HG03135 (cell line): ENCODE measurements at regions not wholly inside any gene's neighbourhood (a gene's known extent, or its start where the extent isn't known, plus 50 kb on each side); places are given as distances from the start of the nearest gene placed in this dataset.

ENCODE experiments used
- ATAC-seq: cut with Tn5 transposase; IDR thresholded peaks from one replicate; pipeline ENCODE4 v1.9.1; 2021; ENCODE audit warnings: mild to moderate bottlenecking, moderate library complexity; ENCODE audit not compliant: unreplicated experiment

- ATAC-seq = no peak
Measured at GRCh38 chr2:156099382-156099781, 233.1 kb downstream of the NR4A2 start.

GRCh38 chr2:156098506-156098905, 234.0 kb downstream of the NR4A2 start:
- no peak for ATAC-seq

DNA sequence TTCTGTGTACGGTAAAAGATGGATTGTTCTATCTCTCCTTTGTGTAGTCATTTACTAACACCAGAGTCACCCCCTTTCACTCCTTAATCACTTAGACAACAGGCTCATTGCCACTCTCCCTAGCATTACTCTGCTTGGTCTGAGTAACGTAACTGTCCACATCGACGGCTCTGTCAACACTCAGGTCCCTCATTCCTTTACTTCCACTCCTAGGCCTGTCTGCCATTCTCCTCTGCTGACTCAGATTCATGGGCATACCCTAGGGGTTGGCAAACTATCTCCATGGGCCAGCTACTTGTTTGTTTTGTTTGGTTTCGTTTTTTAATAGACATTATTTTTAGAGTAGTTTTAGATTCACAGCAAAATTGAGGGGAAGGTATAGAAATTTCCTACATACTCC, 243.9 kb downstream of the NR4A2 start:
- ATAC-seq = no peak

DNA sequence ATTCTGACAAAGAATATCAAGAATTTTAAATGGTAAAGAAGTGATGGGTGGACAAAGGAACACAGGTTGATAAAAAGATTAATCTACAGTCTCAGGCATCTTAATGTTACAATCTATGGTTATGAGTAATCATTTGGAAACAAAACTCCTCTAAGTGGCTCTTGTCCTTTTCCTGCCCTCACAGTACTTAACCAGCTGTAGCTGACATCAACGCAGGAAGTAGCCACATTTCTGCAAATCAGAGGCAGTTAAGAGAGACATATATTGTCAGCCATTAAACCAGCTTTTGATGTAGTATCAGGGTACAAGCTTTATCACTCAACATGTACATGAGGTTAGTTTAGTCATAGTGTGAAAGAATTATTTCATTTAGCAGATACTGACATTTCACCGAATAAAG, 244.6 kb downstream of the NR4A2 start:
- no peak for ATAC-seq

- ATAC-seq = no peak
Measured at GRCh38 chr2:156083763-156084493, 248.6 kb downstream of the NR4A2 start.

DNA sequence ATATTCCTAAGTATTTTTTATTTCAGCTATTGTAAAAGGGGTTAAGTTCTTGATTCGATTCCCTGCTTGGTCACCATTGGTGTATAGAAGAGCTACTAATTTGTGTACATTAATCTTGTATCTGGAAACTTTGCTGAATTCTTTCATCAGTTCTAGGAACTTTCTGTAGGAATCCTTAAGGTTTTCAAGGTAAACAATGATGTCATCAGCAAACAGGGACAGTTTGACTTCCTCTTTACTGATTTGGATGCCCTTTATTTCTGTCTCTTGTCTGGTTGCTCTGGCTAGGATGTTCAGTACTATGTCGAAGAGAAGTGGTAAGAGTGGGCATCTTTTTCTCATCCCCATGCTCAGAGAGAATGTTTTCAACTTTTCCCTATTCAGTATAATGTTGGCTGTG, 252.7 kb downstream of the NR4A2 start:
- ATAC-seq = no peak

DNA sequence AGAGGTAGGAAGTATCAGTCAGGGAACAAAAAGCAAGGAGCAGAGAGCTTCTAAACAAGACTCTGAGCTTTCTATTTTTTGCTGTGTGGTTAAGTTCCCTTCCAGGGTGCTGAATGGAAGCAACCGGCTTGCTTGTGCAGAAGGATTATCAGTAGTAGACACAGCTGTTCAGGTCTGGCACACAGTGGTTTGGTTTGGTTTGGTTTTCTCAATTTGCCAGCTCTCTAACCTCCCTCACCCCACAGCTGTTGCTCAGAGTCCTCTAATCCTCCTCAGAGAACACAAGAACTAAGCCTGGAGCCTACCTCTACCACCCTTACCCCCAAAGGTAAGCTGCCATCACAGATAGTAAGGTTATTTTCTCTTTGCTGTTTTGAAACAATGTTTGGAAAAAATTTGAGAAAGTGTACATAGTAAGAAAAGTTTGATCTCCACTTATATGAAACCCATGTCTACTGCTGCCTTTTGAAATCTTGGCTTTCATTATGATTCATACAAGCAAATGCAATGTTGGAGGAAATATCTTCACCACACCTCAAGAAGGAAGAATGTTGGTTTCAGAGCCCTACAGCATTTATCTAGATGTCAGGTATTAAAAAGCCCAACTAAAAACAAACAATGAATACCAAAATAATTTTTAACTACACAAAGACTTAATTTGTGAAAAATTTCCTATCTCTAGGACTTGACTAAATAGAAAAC, 255.3 kb downstream of the NR4A2 start:
- no peak for ATAC-seq

DNA sequence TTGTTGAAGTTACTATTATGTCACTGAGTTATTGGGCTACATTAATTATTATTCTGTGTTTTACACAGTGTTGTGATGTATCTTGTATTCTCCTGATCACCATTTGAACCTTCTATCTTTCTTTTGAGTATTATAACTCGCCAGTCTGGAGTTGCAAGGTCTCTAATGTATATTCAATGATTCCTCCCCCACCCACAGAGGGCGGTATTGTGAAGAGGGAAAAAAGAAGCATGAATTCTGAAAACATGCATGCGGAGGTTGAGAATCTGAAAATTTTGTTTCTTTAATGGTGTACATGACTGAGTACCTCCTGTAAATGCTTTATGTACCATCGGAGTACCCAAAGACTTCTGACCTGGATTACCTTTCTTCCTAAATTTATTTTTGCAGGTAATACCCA, 266.6 kb downstream of the NR4A2 start:
- no peak for ATAC-seq

DNA sequence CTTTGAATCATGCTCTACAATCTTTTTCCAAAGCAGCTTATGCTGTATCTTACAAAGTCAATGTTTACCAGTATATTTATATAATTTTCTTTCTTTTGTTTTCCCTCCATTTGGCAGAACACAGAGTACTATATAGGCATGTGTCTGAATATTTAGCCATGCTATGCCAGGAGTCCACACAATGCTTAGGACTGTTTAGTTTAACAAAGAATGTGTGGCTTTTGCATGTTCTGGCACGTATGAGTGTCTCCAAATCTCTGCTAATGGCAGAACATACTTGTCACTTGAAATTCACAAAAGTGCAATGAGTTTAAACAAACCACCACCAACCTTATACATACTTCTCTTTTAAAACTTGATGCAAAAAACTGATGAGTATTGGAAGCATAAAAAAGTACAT, 268.0 kb downstream of the NR4A2 start:
- no peak for ATAC-seq

DNA sequence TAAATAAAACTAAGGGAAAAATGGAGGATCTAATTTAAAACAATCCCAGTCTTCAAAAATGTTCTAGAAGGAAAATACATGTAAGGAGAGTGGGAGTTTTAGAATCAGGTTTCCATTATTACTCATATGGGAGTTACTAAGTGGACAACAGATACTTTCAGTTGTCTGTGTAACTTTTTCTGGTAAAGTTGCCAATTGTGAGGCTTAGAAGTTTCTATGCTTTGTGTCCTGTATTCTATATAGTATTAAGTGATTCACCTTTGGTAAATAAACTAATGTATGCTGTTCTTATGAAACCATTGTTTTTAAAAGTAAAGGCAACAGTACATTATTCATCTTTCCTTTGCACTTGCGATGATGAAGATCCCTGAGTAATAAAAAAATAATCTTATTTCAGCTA, 274.9 kb downstream of the NR4A2 start:
- ATAC-seq = no peak

DNA sequence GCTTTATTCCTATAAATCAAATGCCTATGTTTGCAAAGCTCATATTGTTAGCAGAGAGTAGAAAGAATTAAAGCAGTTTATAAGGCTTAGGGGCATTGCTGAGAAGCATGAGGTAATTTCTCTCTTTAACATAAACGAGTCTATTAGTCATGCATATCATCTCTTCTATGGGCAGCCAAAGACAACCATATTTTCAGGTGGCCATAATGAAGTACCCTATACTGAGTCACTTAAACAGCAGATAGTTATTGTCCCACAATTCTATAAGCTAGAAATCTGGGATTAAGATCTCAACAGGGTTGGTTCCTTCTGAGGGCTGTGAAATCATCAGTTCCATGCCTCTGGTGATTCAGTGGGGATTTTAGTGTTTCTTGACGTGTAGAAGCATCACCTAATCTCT, 277.5 kb downstream of the NR4A2 start:
- no peak for ATAC-seq

DNA sequence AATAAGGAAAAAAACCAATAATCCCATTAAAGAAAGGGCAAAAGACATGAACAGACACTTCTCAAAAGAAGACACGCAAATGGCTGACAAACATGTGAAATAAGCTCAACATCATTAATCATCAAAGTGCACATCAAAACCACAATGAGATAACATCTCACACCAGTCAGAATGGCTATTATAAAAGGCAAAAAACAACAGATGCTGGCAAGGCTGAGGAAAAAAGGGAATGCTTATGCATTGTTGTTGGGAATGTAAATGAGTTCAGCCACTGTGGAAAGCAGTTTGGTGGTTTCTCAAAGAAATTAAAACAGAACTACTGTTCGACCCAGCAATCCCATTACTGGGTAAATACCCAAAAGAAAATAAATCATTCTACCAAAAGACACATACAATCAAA, 285.6 kb downstream of the NR4A2 start:
- ATAC-seq = no peak

GRCh38 chr2:156042895-156043294, 289.6 kb downstream of the NR4A2 start:
- ATAC-seq = no peak

DNA sequence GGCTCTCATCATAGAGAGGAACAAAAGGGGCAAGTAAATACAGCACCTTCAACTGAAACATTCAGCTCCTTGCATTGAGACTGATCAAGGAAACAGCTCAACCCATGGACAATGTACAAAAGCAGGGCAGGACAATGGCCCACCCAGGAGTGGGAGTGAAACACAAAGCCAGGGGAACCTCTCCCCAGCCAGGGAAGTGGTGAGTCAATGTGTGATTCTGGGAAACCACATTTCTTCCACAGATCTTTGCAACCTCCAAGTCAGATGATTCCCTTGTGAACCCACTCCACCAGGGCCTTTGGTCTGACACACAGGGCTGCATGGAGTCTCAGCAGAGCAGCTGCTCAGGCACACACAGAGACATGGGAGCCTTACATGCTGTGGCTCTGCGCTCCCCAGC, 294.5 kb downstream of the NR4A2 start:
- no peak for ATAC-seq

DNA sequence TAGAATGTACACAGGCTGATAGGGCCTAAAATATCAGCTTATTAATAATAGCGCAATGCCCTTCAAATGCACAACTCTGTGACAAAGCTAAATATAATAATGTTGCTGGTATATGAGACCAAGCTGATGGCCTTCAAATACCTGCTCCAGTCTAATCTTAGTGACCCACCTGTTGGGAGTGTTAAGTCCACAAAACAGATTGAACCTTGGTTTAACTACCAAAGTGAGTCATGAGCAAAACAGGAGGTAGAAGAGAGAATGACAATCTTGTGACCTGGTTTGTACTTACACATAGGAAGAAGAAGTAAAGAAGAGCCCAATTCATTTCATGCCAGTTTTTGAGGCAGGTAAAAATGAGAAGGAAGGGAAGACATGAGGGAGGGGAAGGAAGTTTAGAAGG, 295.0 kb downstream of the NR4A2 start:
- ATAC-seq = no peak

- no peak for ATAC-seq
Measured at GRCh38 chr2:156031121-156031520, 301.4 kb downstream of the NR4A2 start.

- no peak for ATAC-seq
Measured at GRCh38 chr2:156023229-156023869, 309.2 kb downstream of the NR4A2 start.

- ATAC-seq = no peak
Measured at GRCh38 chr2:156021146-156022040, 311.1 kb downstream of the NR4A2 start.

DNA sequence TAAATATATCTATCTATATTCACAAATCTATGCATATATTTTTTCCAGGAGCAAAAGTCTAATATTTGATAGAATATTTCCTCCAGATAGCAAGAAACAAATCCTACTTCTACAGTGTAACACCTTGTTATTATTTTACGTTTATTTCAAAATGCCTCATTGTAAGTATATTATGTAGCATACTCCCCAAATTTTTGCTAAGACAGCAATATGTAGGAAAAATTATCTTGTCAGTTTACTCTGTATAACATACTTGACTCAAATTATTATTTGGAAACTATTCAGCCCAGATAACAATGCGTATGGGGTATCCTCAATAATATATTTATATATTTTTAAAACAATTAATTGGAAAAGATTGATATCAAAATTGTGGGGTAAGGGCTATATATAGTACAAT, 313.2 kb downstream of the NR4A2 start:
- no peak for ATAC-seq

DNA sequence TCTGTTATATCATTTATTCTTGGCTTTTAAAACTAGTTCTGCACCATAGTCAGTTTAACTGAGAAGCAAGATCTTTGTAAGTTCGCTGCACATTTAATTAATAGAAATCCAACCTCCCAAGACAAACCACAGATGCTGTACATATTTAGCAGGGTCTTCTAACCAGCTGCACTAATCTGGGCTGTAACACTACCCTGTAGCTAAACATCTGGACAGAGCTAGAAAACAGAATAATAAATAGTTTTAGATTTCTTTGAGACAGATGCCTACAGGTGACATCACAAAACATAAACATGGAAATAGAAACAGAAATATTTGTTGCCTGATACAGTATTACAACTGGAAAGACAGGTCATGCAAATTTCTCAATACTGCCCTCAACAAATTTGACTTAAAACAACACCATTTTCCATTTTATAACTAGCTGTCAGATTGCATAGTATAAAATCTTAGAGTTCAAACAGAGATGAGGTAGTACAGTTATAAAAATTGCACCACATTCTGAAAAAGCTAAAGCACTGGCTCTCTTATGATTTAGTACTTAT, 315.1 kb downstream of the NR4A2 start:
- no peak for ATAC-seq

- ATAC-seq = no peak
Measured at GRCh38 chr2:156009293-156009692, 323.2 kb downstream of the NR4A2 start.
